IMR-90 (cell line): ENCODE measurements at regions not wholly inside any gene's neighbourhood (a gene's known extent, or its start where the extent isn't known, plus 50 kb on each side); places are given as distances from the start of the nearest gene placed in this dataset.

Experiments used
- ATAC-seq: fragments of 200-7000 bp; cut with Tn5 transposase; 2 replicates; pipeline ENCODE4 v1.9.1; 2020; ENCODE audit warnings: low read depth, mild to moderate bottlenecking, moderate library complexity
- BruUV-seq: library from RNA; stranded (reverse); fragments of 400-500 nt; replicated peaks from 2 replicates; lab custom pipeline; 2021; lab: Mats Ljungman, UMichigan
- CTCF ChIA-PET: fragments of 300-600 bp; formaldehyde crosslinking; extraction: SDS; loops from one replicate; lab custom pipeline; 2021; ENCODE audit warnings: antibody characterized with exemption; lab: Yijun Ruan, JAX
- POLR2A ChIA-PET: fragments of 300-600 bp; sonication (Branson Sonifier 250); formaldehyde crosslinking; loops from one replicate; lab custom pipeline; 2022; ENCODE audit warnings: antibody characterized with exemption; ENCODE audit not compliant: unreplicated experiment; lab: Charles Lee
- DNase-seq: peaks from one replicate; pipeline ENCODE4 v3.0.0; 2013
- H2AFZ ChIP-seq: replicated peaks from 2 replicates; pipeline ENCODE3; 2013; ENCODE audit warnings: low read length, mild to moderate bottlenecking; ENCODE audit not compliant: poor library complexity
- H2AK5ac ChIP-seq: 2 replicates; pipeline ENCODE4 v1.6.1; 2013; ENCODE audit warnings: low read depth, low read length, inconsistent platforms
- H2AK9ac ChIP-seq: replicated peaks from 2 replicates; pipeline ENCODE3; 2013; ENCODE audit warnings: mild to moderate bottlenecking, low read depth, low read length, moderate library complexity; ENCODE audit not compliant: poor library complexity
- H2BK120ac ChIP-seq: 2 replicates; pipeline ENCODE4 v1.6.1; 2013; ENCODE audit warnings: low read depth, low read length, inconsistent platforms
- H2BK15ac ChIP-seq: 3 replicates; pipeline ENCODE4 v1.6.1; 2013; ENCODE audit warnings: low read depth, low read length, inconsistent platforms
- H2BK20ac ChIP-seq: 2 replicates; pipeline ENCODE4 v1.6.1; 2013; ENCODE audit warnings: low read depth, mild to moderate bottlenecking, inconsistent platforms, low read length, moderate library complexity
- H2BK5ac ChIP-seq: 2 replicates; pipeline ENCODE4 v1.6.1; 2013; ENCODE audit warnings: mild to moderate bottlenecking, low read depth, low read length, inconsistent platforms; ENCODE audit not compliant: poor library complexity, severe bottlenecking
- H3K14ac ChIP-seq: replicated peaks from 2 replicates; pipeline ENCODE4 v1.6.1; 2013; ENCODE audit warnings: low read depth, low read length, inconsistent platforms
- H3K18ac ChIP-seq: 2 replicates; pipeline ENCODE4 v1.6.1; 2013; ENCODE audit warnings: low read depth, low read length, control low read depth
- H3K23ac ChIP-seq: 2 replicates; pipeline ENCODE4 v1.6.1; 2013; ENCODE audit warnings: low read depth, low read length, inconsistent platforms
- H3K27ac ChIP-seq: 2 replicates; pipeline ENCODE4 v1.5.1; 2013; ENCODE audit warnings: mild to moderate bottlenecking, control low read depth, low read length; ENCODE audit not compliant: insufficient read depth
- H3K27me3 ChIP-seq: 2 replicates; pipeline ENCODE4 v1.6.1; 2013; ENCODE audit warnings: low read length; ENCODE audit not compliant: control insufficient read depth, insufficient read depth
- H3K36me3 ChIP-seq: 2 replicates; pipeline ENCODE4 v1.6.1; 2013; ENCODE audit warnings: low read length, mixed read lengths; ENCODE audit not compliant: control insufficient read depth, insufficient read depth
- H3K4ac ChIP-seq: 2 replicates; pipeline ENCODE4 v1.6.1; 2013; ENCODE audit warnings: low read depth, low read length, inconsistent platforms
- H3K4me1 ChIP-seq: 2 replicates; pipeline ENCODE4 v1.6.1; 2013; ENCODE audit warnings: low read length, mixed read lengths; ENCODE audit not compliant: control insufficient read depth, insufficient read depth
- H3K4me2 ChIP-seq: 2 replicates; pipeline ENCODE4 v1.6.1; 2013; ENCODE audit warnings: low read depth, mild to moderate bottlenecking, control low read depth, low read length, moderate library complexity
- H3K4me3 ChIP-seq: 2 replicates; pipeline ENCODE4 v1.5.1; 2013; ENCODE audit warnings: low read depth, mild to moderate bottlenecking, control low read depth, low read length, moderate library complexity; ENCODE audit not compliant: insufficient read depth
- H3K56ac ChIP-seq: 2 replicates; pipeline ENCODE4 v1.6.1; 2013; ENCODE audit warnings: low read length, inconsistent platforms; ENCODE audit not compliant: insufficient read depth; ENCODE audit errors: extremely low read depth
- H3K79me1 ChIP-seq, 2 experiments: 2 replicates each; pipeline ENCODE4 v1.6.1; 2013; ENCODE audit warnings: low read length in 2 of 2, inconsistent platforms in 1 of 2, low read depth in 1 of 2
- H3K9ac ChIP-seq: 2 replicates; pipeline ENCODE4 v1.6.1; 2013; ENCODE audit warnings: low read depth, low read length, control low read depth
- H3K9me1 ChIP-seq: 2 replicates; pipeline ENCODE4 v1.6.1; 2013; ENCODE audit warnings: low read length, inconsistent platforms; ENCODE audit not compliant: insufficient read depth
- H3K9me3 ChIP-seq: 2 replicates; pipeline ENCODE4 v1.6.1; 2013; ENCODE audit warnings: low read length; ENCODE audit not compliant: control insufficient read depth, insufficient read depth
- H4K20me1 ChIP-seq: 2 replicates; pipeline ENCODE4 v1.6.1; 2013; ENCODE audit warnings: low read length, inconsistent platforms; ENCODE audit not compliant: insufficient read depth
- H4K5ac ChIP-seq: 2 replicates; pipeline ENCODE4 v1.6.1; 2013; ENCODE audit warnings: mild to moderate bottlenecking, low read depth, low read length, control low read depth
- H4K8ac ChIP-seq, 2 experiments: 2 replicates each; pipeline ENCODE4 v1.6.1; 2013; ENCODE audit warnings: low read depth in 2 of 2, low read length in 2 of 2, control low read depth in 1 of 2, inconsistent platforms in 1 of 2
- H4K91ac ChIP-seq: 2 replicates; pipeline ENCODE4 v1.6.1; 2013; ENCODE audit warnings: low read depth, low read length, inconsistent platforms; ENCODE audit not compliant: insufficient read depth
- BHLHE40 ChIP-seq: fragments of 150-350 bp; IDR thresholded peaks from 2 replicates; pipeline ENCODE4 v1.6.1; 2016; ENCODE audit warnings: mild to moderate bottlenecking, low read depth, low read length
- CHD1 ChIP-seq: IDR thresholded peaks from 2 replicates; pipeline ENCODE4 v1.6.1; 2012; ENCODE audit warnings: low read depth, low read length, improper control_type of control experiment
- ELK1 ChIP-seq: fragments of 150-350 bp; IDR thresholded peaks from 2 replicates; pipeline ENCODE4 v1.6.1; 2016; ENCODE audit warnings: low read depth, mild to moderate bottlenecking, low read length, moderate library complexity, borderline replicate concordance
- FOS ChIP-seq: fragments of 150-350 bp; IDR thresholded peaks from 2 replicates; pipeline ENCODE4 v1.6.1; 2016; ENCODE audit warnings: low read depth, low read length
- MAFK ChIP-seq: IDR thresholded peaks from 2 replicates; pipeline ENCODE4 v1.6.1; 2012; ENCODE audit warnings: low read depth, low read length, improper control_type of control experiment
- MAZ ChIP-seq: IDR thresholded peaks from 2 replicates; pipeline ENCODE4 v1.6.1; 2012; ENCODE audit warnings: low read depth, mild to moderate bottlenecking, low read length, improper control_type of control experiment, moderate library complexity, borderline replicate concordance
- RAD21 ChIP-seq: IDR thresholded peaks from 2 replicates; pipeline ENCODE4 v1.6.1; 2012; ENCODE audit warnings: low read length, improper control_type of control experiment
- RCOR1 ChIP-seq: IDR thresholded peaks from 2 replicates; pipeline ENCODE4 v1.6.1; 2012; ENCODE audit warnings: mild to moderate bottlenecking, low read length, improper control_type of control experiment; ENCODE audit not compliant: insufficient replicate concordance
- SMC3 ChIP-seq: fragments of 150-350 bp; IDR thresholded peaks from 2 replicates; pipeline ENCODE4 v1.6.1; 2016; ENCODE audit warnings: low read depth, mild to moderate bottlenecking, antibody characterized with exemption, low read length, moderate library complexity
- WGBS, 2 experiments: methylation state at CpG; one replicate each; pipeline versions ENCODE4 v1.1.5 to v1.1.7; 2013; ENCODE audit warnings: missing lambda C conversion rate in 2 of 2; ENCODE audit not compliant: insufficient read length in 1 of 2; ENCODE audit errors: extremely low coverage in 2 of 2; 5-methylcytosine and 5-hydroxymethylcytosine counted together
- dilution Hi-C: fragments of 300-500 bp; cut with HindIII; formaldehyde crosslinking; loops from one replicate; pipeline ENCODE4 v1.14.3; 2018; ENCODE audit warnings: low sequenced_read_pairs; ENCODE audit not compliant: unreplicated experiment
- in situ Hi-C: fragments of 300-500 bp; cut with MboI; formaldehyde crosslinking; loops from 3 replicates; pipeline ENCODE4 v1.14.3; 2019; ENCODE audit warnings: low sequenced_read_pairs, inconsistent platforms, mixed read lengths
- intact Hi-C: fragments of 100-400 bp; cut with micrococcal nuclease; formaldehyde crosslinking; loops from 2 replicates; pipeline ENCODE4 v1.10.0; 2022
- TF ChIP-seq, protein P1 (sequence below): fragments of 150-350 bp; IDR thresholded peaks from 2 replicates; pipeline ENCODE4 v1.6.1; 2017; ENCODE audit warnings: mild to moderate bottlenecking, antibody characterized with exemption, low read length, low read depth

DNA sequence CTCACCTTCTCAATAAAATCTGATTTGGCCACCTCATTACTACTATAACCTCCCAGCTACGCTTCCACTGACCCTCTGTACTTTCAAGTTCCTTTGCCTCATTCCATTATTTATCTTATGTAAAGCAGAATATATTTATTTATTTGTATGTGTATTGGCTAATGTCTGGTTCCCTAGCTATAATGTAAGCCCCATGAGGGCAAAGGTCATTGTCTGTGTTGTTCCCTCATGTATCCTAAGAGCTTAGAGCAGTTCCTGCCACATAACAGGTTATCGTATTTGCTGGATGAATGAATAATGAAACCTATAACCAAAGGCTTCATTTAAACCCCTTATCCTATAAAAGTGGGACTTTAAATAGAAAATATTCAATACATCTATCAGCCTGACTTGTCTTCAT, 77.9 kb upstream of the DPT start:
- no peak overlapping the region for H3K23ac ChIP-seq
- H2BK15ac ChIP-seq, result no peak overlapping the region
- no peak for TF ChIP-seq FOS
- no peak for TF ChIP-seq MAZ
- no peak for TF ChIP-seq MAFK
- TF ChIP-seq RAD21, result no peak
- TF ChIP-seq, protein P1, sequence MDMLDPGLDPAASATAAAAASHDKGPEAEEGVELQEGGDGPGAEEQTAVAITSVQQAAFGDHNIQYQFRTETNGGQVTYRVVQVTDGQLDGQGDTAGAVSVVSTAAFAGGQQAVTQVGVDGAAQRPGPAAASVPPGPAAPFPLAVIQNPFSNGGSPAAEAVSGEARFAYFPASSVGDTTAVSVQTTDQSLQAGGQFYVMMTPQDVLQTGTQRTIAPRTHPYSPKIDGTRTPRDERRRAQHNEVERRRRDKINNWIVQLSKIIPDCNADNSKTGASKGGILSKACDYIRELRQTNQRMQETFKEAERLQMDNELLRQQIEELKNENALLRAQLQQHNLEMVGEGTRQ, result no peak
- no peak for TF ChIP-seq CHD1
- no peak for TF ChIP-seq RCOR1
- TF ChIP-seq ELK1, result no peak
- no peak for TF ChIP-seq BHLHE40
- TF ChIP-seq SMC3, result no peak
- no peak overlapping the region for H3K9ac ChIP-seq
- no peak overlapping the region for H3K4me3 ChIP-seq
- DNase-seq, result no peak
- H2AFZ ChIP-seq, result no peak overlapping the region
- H3K79me1 ChIP-seq, result no peaks in the 10 kb centered on the region
- H2BK120ac ChIP-seq, result no peak overlapping the region
- no peak overlapping the region for H3K4ac ChIP-seq
- no peaks in the 10 kb centered on the region for H3K36me3 ChIP-seq
- H2BK5ac ChIP-seq, result no peak overlapping the region
- no peak overlapping the region for H2BK20ac ChIP-seq
- H3K4me1 ChIP-seq, result no peaks in the 10 kb centered on the region
- H3K18ac ChIP-seq, result no peak overlapping the region
- ChIA-PET POLR2A (no interaction called here), CTCF (no interaction called here)
- H3K27ac ChIP-seq, result no peak overlapping the region
- ATAC-seq, result no peak
- in situ Hi-C loops (no loop called here), dilution Hi-C loops (no loop called here), intact Hi-C loops (no loop called here)
- no peaks in the 10 kb centered on the region for H3K9me1 ChIP-seq
- H3K14ac ChIP-seq, result no peak overlapping the region
- no peak overlapping the region for H3K4me2 ChIP-seq
- no peak overlapping the region for H2AK5ac ChIP-seq
- no peaks in the 10 kb centered on the region for H4K20me1 ChIP-seq
- no peak overlapping the region for H4K5ac ChIP-seq
- no peak overlapping the region for H4K8ac ChIP-seq
- H2AK9ac ChIP-seq, result no peak overlapping the region
- no peak overlapping the region for H4K91ac ChIP-seq
- H3K9me3 ChIP-seq, result no peaks in the 10 kb centered on the region
- BruUV-seq, result no TSS peak
- H3K56ac ChIP-seq, result no peak overlapping the region
- H3K27me3 ChIP-seq, result no peaks in the 10 kb centered on the region
- no CpG with 5 or more reads among the region's 2 CpGs for WGBS, 2 experiments
